Kidney (tissue), 13 donors: ENCODE measurements at regions not wholly inside any gene's neighbourhood (a gene's known extent, or its start where the extent isn't known, plus 50 kb on each side); places are given as distances from the start of the nearest gene placed in this dataset.
A peak's percentile ranks its signal among the peaks of the same experiment; 100 is the strongest.

Experiments used
- DNase-seq, 5 donors: peaks; one replicate each; pipeline ENCODE4 v3.0.0-alpha.2; 2013 to 2020
- FAIRE-seq: peaks from 2 replicates; lab custom pipeline; 2012; peaks lifted over from hg19 to GRCh38; lab: Jason Lieb, UNC
- H3K27ac ChIP-seq, 2 donors: one replicate each; pipeline ENCODE4 v1.7.0; 2013; ENCODE audit warnings: low read depth in 2 of 2, low read length in 2 of 2, inconsistent platforms in 1 of 2
- H3K27me3 ChIP-seq: one replicate; pipeline ENCODE4 v1.7.1; 2013; ENCODE audit warnings: low read length, inconsistent platforms; ENCODE audit not compliant: control insufficient read depth, insufficient read depth
- H3K36me3 ChIP-seq, 3 donors: one replicate each; pipeline versions ENCODE4 v1.7.0 to v1.7.1; 2013; ENCODE audit warnings: low read length in 3 of 3, control low read depth in 1 of 3, inconsistent platforms in 1 of 3; ENCODE audit not compliant: insufficient read depth in 3 of 3, control insufficient read depth in 2 of 3
- H3K4me1 ChIP-seq, 3 donors: one replicate each; pipeline versions ENCODE4 v1.7.0 to v1.7.1; 2013; ENCODE audit warnings: low read length in 3 of 3, inconsistent platforms in 1 of 3, low read depth in 1 of 3; ENCODE audit not compliant: control insufficient read depth in 2 of 3, insufficient read depth in 2 of 3
- H3K4me3 ChIP-seq, 3 donors: one replicate each; pipeline versions ENCODE4 v1.7.0 to v1.8.1; 2013; ENCODE audit warnings: low read length in 3 of 3, control low read depth in 1 of 3, inconsistent platforms in 1 of 3
- H3K9ac ChIP-seq, 3 donors: one replicate each; pipeline versions ENCODE4 v1.7.0 to v1.7.1; 2013; ENCODE audit warnings: low read length in 3 of 3, control low read depth in 1 of 3, inconsistent platforms in 1 of 3
- H3K9me3 ChIP-seq, 3 donors: one replicate each; pipeline versions ENCODE4 v1.7.0 to v1.7.1; 2013; ENCODE audit warnings: low read length in 3 of 3, control low read depth in 1 of 3, inconsistent platforms in 1 of 3; ENCODE audit not compliant: control insufficient read depth in 2 of 3, insufficient read depth in 1 of 3
- intact Hi-C: fragments of 100-400 bp; cut with DNase I; formaldehyde crosslinking; loops from one replicate; pipeline ENCODE4 v1.11.1; 2022
- TF ChIP-seq, protein P1 (sequence below): IDR thresholded peaks from 3 replicates; pipeline ENCODE4 v1.5.1; 2012; ENCODE audit warnings: mild to moderate bottlenecking, moderate library complexity, borderline replicate concordance; ENCODE audit not compliant: insufficient read depth; ENCODE audit errors: extremely low read depth
- donor health status: control.
- donor health status: control.
- donor health status: control.
- donor health status: control.
- donor health status: control.
- donor health status: DM: yes; HTN: yes; CAD: no.
- donor health status: Normal renal cell carcinoma (clear cell type).

- Histone ChIP-seq H3K9ac (no peak overlapping the region), H3K27ac (no peak overlapping the region), H3K9me3 (peaks cover 0 to 7% (median 0%) of the 10 kb centered on the region in 3 donors), H3K36me3 (no peaks in the 10 kb centered on the region), H3K4me1 (no peaks in the 10 kb centered on the region), H3K4me3 (no peak overlapping the region), H3K27me3 (no peaks in the 10 kb centered on the region)
- FAIRE-seq (no peak), DNase-seq (no peak)
- TF ChIP-seq, protein P1, sequence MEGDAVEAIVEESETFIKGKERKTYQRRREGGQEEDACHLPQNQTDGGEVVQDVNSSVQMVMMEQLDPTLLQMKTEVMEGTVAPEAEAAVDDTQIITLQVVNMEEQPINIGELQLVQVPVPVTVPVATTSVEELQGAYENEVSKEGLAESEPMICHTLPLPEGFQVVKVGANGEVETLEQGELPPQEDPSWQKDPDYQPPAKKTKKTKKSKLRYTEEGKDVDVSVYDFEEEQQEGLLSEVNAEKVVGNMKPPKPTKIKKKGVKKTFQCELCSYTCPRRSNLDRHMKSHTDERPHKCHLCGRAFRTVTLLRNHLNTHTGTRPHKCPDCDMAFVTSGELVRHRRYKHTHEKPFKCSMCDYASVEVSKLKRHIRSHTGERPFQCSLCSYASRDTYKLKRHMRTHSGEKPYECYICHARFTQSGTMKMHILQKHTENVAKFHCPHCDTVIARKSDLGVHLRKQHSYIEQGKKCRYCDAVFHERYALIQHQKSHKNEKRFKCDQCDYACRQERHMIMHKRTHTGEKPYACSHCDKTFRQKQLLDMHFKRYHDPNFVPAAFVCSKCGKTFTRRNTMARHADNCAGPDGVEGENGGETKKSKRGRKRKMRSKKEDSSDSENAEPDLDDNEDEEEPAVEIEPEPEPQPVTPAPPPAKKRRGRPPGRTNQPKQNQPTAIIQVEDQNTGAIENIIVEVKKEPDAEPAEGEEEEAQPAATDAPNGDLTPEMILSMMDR, result no peak
- intact Hi-C loops, result no loop called here
Measured at GRCh38 chr9:129511285-129511900, 109.5 kb downstream of the C9orf50 start.

DNA sequence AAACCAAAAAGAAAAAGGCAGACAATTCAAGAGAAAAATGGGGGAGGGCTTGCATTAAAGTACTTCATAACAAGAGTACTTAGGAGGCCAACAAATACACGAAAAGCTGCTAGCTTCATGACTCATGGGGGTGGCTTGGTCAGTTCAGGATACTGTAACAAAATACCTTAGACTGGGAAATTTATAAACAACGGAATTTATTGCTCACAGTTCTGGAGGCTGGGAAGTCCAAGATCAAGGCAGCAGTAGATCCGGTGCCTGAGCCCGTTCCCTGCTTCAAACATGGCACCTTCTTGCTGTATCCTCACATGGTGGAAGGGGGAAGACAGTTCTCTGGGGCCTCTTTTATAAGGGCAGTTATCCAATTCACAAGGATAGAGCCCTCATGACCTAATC is 111.4 kb downstream of the C9orf50 start:
- no peak for DNase-seq
- H3K36me3 ChIP-seq, result no peaks in the 10 kb centered on the region
- no peak overlapping the region for H3K9ac ChIP-seq
- no peaks in the 10 kb centered on the region for H3K27me3 ChIP-seq
- FAIRE-seq, result no peak
- TF ChIP-seq, protein P1, result no peak
- H3K4me3 ChIP-seq, result no peak overlapping the region
- H3K9me3 ChIP-seq, result peaks cover 0 to 7% (median 0%) of the 10 kb centered on the region in 3 donors
- no peaks in the 10 kb centered on the region for H3K4me1 ChIP-seq
- intact Hi-C loops, result no loop called here
- H3K27ac ChIP-seq, result no peak overlapping the region

DNA sequence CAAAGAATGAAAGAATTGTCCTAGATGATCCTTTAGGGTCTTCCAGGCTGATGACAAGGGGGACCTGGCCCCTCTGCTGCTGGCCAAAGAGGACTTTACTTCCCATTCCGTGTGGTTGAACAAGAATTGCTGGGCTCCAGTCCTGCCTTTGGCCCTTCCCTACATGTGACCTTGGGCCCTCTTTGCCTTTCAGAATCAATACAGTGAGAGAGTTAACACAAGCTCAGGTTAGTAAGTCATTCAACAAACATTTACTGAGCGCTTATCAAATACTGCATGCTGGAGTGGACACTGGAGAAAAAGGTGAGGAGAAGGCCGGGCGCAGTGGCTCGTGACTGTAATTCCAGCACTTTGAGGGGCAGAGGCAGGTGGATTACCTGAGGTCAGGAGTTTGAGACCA is 113.1 kb downstream of the C9orf50 start:
- TF ChIP-seq, protein P1, result no peak
- H3K9me3 ChIP-seq, result no peaks in the 10 kb centered on the region
- FAIRE-seq (no peak), DNase-seq (no peak)
- no peaks in the 10 kb centered on the region for H3K4me1 ChIP-seq
- no peak overlapping the region for H3K4me3 ChIP-seq
- no peaks in the 10 kb centered on the region for H3K27me3 ChIP-seq
- no peak overlapping the region for H3K9ac ChIP-seq
- intact Hi-C loops, result no loop called here
- H3K27ac ChIP-seq, result no peak overlapping the region
- H3K36me3 ChIP-seq, result no peaks in the 10 kb centered on the region

DNA sequence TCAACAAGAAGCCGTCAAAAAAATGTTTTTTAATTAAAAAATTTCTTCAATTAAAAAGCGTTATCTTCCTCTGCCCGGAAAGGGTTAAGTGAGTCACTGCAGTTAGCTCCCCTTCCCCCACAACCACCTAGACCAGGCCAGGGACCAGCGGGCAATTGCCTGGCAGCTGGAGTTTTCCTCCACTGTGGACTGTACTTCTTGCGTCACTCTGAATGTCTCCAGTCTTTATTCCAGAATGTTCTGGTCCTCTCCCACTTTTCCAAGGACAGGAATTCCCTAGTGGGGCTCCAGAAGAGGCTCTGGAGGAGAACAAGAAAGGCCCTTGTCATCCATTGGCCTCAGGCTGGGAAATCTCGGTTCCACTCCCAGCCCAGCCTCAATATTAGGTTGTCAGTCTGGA is 114.0 kb downstream of the C9orf50 start:
- peak in 2 of 5 donors; percentile 57 to 58 for DNase-seq
- no peak for FAIRE-seq
- Histone ChIP-seq H3K9ac (peak overlapping the region in 1 of 3 donors; percentile 51), H3K4me3 (no peak overlapping the region), H3K9me3 (no peaks in the 10 kb centered on the region), H3K4me1 (no peaks in the 10 kb centered on the region), H3K36me3 (no peaks in the 10 kb centered on the region), H3K27ac (peak overlapping the region in 1 of 2 donors; percentile 78), H3K27me3 (no peaks in the 10 kb centered on the region)
- intact Hi-C loops, result no loop called here
- TF ChIP-seq, protein P1, result no peak
